AG04449 (cell line): ENCODE measurements at regions not wholly inside any gene's neighbourhood (a gene's known extent, or its start where the extent isn't known, plus 50 kb on each side); places are given as distances from the start of the nearest gene placed in this dataset.

ENCODE experiments used
- CTCF ChIA-PET: fragments of 350-600 bp; formaldehyde crosslinking; extraction: SDS; loops from one replicate; lab custom pipeline; 2021; ENCODE audit warnings: antibody characterized with exemption; lab: Yijun Ruan, JAX
- POLR2A ChIA-PET: fragments of 400-600, 350-600 bp; formaldehyde crosslinking; extraction: SDS; loops from one replicate; lab custom pipeline; 2020; ENCODE audit warnings: antibody characterized with exemption, inconsistent platforms; lab: Yijun Ruan, JAX
- DNase-seq: peaks from one replicate; pipeline ENCODE4 v3.0.0-alpha.2; 2010; ENCODE audit warnings: low read depth, low spot score
- H3K4me3 ChIP-seq: 2 replicates; pipeline ENCODE4 v1.5.1; 2011; ENCODE audit warnings: low read depth, mild to moderate bottlenecking, control low read depth, low read length
- TF ChIP-seq, protein P1 (sequence below): IDR thresholded peaks from one replicate; pipeline ENCODE4 v1.5.1; 2011; ENCODE audit warnings: mild to moderate bottlenecking, moderate library complexity, low read length, control low read depth, inconsistent platforms; ENCODE audit not compliant: insufficient read depth; ENCODE audit errors: missing control alignments

DNA sequence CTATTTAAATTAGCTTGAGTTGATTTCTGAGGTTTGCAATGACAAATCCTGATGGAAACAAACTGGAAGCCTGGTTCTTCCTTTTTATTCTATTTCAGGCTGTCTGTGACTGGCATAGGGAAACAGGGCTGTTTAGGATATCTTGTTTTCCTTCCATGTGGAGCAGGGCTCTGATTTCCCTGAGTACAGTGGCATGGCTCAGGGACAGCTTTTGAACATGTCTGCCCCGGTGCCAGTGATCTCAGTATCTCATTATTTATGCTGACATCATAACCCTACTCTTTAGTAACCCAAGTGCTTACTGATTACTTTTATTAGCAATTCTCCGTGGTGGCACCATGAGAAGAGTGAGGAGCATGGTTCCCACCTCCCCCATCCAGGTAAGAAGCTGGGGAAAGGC lies 720.3 kb downstream of the GALR1 start:
- no peak for DNase-seq
- TF ChIP-seq, protein P1, sequence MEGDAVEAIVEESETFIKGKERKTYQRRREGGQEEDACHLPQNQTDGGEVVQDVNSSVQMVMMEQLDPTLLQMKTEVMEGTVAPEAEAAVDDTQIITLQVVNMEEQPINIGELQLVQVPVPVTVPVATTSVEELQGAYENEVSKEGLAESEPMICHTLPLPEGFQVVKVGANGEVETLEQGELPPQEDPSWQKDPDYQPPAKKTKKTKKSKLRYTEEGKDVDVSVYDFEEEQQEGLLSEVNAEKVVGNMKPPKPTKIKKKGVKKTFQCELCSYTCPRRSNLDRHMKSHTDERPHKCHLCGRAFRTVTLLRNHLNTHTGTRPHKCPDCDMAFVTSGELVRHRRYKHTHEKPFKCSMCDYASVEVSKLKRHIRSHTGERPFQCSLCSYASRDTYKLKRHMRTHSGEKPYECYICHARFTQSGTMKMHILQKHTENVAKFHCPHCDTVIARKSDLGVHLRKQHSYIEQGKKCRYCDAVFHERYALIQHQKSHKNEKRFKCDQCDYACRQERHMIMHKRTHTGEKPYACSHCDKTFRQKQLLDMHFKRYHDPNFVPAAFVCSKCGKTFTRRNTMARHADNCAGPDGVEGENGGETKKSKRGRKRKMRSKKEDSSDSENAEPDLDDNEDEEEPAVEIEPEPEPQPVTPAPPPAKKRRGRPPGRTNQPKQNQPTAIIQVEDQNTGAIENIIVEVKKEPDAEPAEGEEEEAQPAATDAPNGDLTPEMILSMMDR = no peak
- ChIA-PET CTCF (no interaction called here), POLR2A (no interaction called here)
- no peak overlapping the region for H3K4me3 ChIP-seq

GRCh38 chr18:77970814-77971213 lies 721.2 kb downstream of the GALR1 start:
- TF ChIP-seq, protein P1 = no peak
- ChIA-PET CTCF (no interaction called here), POLR2A (no interaction called here)
- no peak for DNase-seq
- no peak overlapping the region for H3K4me3 ChIP-seq

DNA sequence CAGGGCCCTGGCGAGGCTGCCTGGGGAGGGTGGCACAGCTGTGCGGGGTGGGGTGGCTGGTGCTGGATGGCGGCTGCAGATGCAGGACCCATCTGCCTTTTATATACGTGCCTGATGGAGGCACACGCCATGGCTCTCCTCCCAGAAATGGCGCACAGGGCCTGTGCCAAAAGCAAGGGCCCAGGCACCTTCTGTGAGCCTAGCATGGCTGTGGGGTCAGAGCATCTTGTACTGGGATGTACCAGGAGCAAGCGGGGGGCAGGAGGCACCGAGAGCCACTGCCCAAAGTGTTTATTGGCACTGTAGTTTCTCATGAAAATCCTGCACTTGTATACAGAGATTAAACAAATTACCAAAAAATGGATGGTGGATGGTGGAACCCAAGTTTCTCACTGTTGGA lies 724.1 kb downstream of the GALR1 start:
- POLR2A ChIA-PET = no interaction called here
- TF ChIP-seq, protein P1 = no peak
- CTCF ChIA-PET = no interaction called here
- H3K4me3 ChIP-seq = no peak overlapping the region
- DNase-seq = no peak

DNA sequence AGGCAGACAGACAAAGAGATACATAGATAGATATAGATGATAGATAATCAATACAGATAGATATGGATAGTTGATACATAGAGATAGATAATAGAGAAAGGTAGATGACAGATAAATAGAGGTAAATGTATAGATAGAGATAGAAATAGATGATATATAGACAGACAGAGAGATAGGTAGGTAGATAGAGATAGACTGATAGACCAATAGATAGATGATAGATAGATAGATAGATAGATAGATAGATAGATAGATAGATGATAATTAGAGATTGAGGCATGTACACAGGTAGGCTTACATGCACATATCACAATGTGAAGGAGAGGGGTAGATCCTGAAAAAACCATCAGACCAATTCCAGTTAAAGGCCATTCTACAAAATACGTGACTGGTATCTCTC lies 724.7 kb downstream of the GALR1 start:
- TF ChIP-seq, protein P1 = no peak
- ChIA-PET POLR2A (no interaction called here), CTCF (no interaction called here)
- no peak overlapping the region for H3K4me3 ChIP-seq
- no peak for DNase-seq

GRCh38 chr18:77977331-77977730 lies 727.7 kb downstream of the GALR1 start:
- ChIA-PET CTCF (no interaction called here), POLR2A (no interaction called here)
- H3K4me3 ChIP-seq = no peak overlapping the region
- TF ChIP-seq, protein P1 = no peak
- no peak for DNase-seq

- DNase-seq = no peak
- CTCF ChIA-PET = no interaction called here
- TF ChIP-seq, protein P1 = no peak
- no peak overlapping the region for H3K4me3 ChIP-seq
- POLR2A ChIA-PET = no interaction called here
Observed at GRCh38 chr18:77980275-77980674, 730.6 kb downstream of the GALR1 start.
